ENCODE measurements at regions not wholly inside any gene's neighbourhood (a gene's known extent, or its start where the extent isn't known, plus 50 kb on each side); places are given as distances from the start of the nearest gene placed in this dataset.

- TF ChIP-seq, protein P1, sequence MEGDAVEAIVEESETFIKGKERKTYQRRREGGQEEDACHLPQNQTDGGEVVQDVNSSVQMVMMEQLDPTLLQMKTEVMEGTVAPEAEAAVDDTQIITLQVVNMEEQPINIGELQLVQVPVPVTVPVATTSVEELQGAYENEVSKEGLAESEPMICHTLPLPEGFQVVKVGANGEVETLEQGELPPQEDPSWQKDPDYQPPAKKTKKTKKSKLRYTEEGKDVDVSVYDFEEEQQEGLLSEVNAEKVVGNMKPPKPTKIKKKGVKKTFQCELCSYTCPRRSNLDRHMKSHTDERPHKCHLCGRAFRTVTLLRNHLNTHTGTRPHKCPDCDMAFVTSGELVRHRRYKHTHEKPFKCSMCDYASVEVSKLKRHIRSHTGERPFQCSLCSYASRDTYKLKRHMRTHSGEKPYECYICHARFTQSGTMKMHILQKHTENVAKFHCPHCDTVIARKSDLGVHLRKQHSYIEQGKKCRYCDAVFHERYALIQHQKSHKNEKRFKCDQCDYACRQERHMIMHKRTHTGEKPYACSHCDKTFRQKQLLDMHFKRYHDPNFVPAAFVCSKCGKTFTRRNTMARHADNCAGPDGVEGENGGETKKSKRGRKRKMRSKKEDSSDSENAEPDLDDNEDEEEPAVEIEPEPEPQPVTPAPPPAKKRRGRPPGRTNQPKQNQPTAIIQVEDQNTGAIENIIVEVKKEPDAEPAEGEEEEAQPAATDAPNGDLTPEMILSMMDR (IDR thresholded peaks at IDR 0.05), result no peak
- TF ChIP-seq EZH2 (IDR thresholded peaks at IDR 0.05; ENCODE audit: borderline replicate concordance, insufficient read depth, low read depth, low read length, poor library complexity, severe bottlenecking), result no peak
These were observed 179.7 kb downstream of the TRIB2 start for GRCh38 chr2:12896318-12896982.

Data from B cell (primary cell).